ENCODE measurements at regions not wholly inside any gene's neighbourhood (a gene's known extent, or its start where the extent isn't known, plus 50 kb on each side); places are given as distances from the start of the nearest gene placed in this dataset.

GRCh38 chr20:16174311-16174710 is 398.9 kb downstream of the KIF16B start:
- ATAC-seq = no peak

GRCh38 chr20:16173044-16173443 is 400.2 kb downstream of the KIF16B start:
- no peak for ATAC-seq

- ATAC-seq = no peak
Measured at GRCh38 chr20:16171180-16171579, 402.1 kb downstream of the KIF16B start.

GRCh38 chr20:16170406-16170971 is 402.8 kb downstream of the KIF16B start:
- ATAC-seq = no peak

- ATAC-seq = no peak
Measured at GRCh38 chr20:16167423-16168130, 405.7 kb downstream of the KIF16B start.

- ATAC-seq = no peak
Measured at GRCh38 chr20:16166737-16167136, 406.5 kb downstream of the KIF16B start.

- ATAC-seq = no peak
Measured at GRCh38 chr20:16158976-16159286, 414.3 kb downstream of the KIF16B start.

- ATAC-seq = no peak
Measured at GRCh38 chr20:16158090-16158975, 414.9 kb downstream of the KIF16B start.

GRCh38 chr20:16147916-16148315 is 425.3 kb downstream of the KIF16B start:
- no peak for ATAC-seq

- no peak for ATAC-seq
Measured at GRCh38 chr20:16147216-16147615, 426.0 kb downstream of the KIF16B start.

- ATAC-seq = no peak
Measured at GRCh38 chr20:16145919-16146318, 427.3 kb downstream of the KIF16B start.

GRCh38 chr20:16143596-16143995 is 429.7 kb downstream of the KIF16B start:
- ATAC-seq = no peak

GRCh38 chr20:16135630-16136029 is 437.6 kb downstream of the KIF16B start:
- ATAC-seq = no peak

GRCh38 chr20:16132036-16132798 is 441.0 kb downstream of the KIF16B start:
- no peak for ATAC-seq

GRCh38 chr20:16129411-16129810 is 443.8 kb downstream of the KIF16B start:
- no peak for ATAC-seq

GRCh38 chr20:16128538-16129106 is 444.6 kb downstream of the KIF16B start:
- ATAC-seq = no peak

- no peak for ATAC-seq
Measured at GRCh38 chr20:16125816-16126215, 447.4 kb downstream of the KIF16B start.

GRCh38 chr20:16124911-16125776 is 448.1 kb downstream of the KIF16B start:
- ATAC-seq = no peak

GRCh38 chr20:16124491-16124890 is 448.8 kb downstream of the KIF16B start:
- no peak for ATAC-seq

- ATAC-seq = no peak
Measured at GRCh38 chr20:16123623-16124022, 449.6 kb downstream of the KIF16B start.

- ATAC-seq = no peak
Measured at GRCh38 chr20:16119909-16120308, 453.3 kb downstream of the KIF16B start.

Measured in esophagus mucosa (tissue), 1 donor.